Gastroesophageal sphincter (tissue), 4 donors: ENCODE measurements at regions not wholly inside any gene's neighbourhood (a gene's known extent, or its start where the extent isn't known, plus 50 kb on each side); places are given as distances from the start of the nearest gene placed in this dataset.

Source experiments
- ATAC-seq: fragments of 150-250 bp; one replicate; pipeline ENCODE4 v1.9.1; 2016; ENCODE audit warnings: mild to moderate bottlenecking, moderate library complexity
- H3K27ac ChIP-seq, 4 donors: fragments of 200-600 bp; sonication (generic) in 3 of 4; 1 replicate in 3 of 4; 2 replicates in 1 of 4; pipeline ENCODE4 v1.5.1; 2016 to 2019
- H3K27me3 ChIP-seq: fragments of 200-600 bp; sonication (generic); one replicate; pipeline ENCODE4 v1.5.1; 2019
- H3K36me3 ChIP-seq, 2 donors: fragments of 200-600 bp; sonication (generic); one replicate each; pipeline ENCODE4 v1.5.1; 2019; ENCODE audit warnings: control low read depth in 1 of 2
- H3K4me1 ChIP-seq, 3 donors: fragments of 200-600 bp; sonication (generic); 1 replicate in 2 of 3; 2 replicates in 1 of 3; pipeline ENCODE4 v1.5.1; 2016 to 2019; ENCODE audit warnings: control low read depth in 2 of 3
- H3K4me3 ChIP-seq, 2 donors: fragments of 200-600 bp; sonication (generic); one replicate each; pipeline ENCODE4 v1.5.1; 2019; ENCODE audit warnings: mild to moderate bottlenecking in 1 of 2, moderate library complexity in 1 of 2
- H3K9me3 ChIP-seq, 3 donors: fragments of 200-600 bp; sonication (generic); one replicate each; pipeline ENCODE4 v1.5.1; 2017 to 2019; ENCODE audit warnings: control low read depth in 2 of 3
- EP300 ChIP-seq: sonication (generic); formaldehyde crosslinking; IDR thresholded peaks from one replicate; pipeline ENCODE4 v1.6.1; 2017; ENCODE audit warnings: antibody characterized with exemption, mild to moderate bottlenecking
- POLR2A ChIP-seq, 2 donors: fragments of 450-650 bp; IDR thresholded peaks; one replicate each; pipeline ENCODE4 v1.6.1; 2017; ENCODE audit warnings: antibody characterized with exemption in 2 of 2, mild to moderate bottlenecking in 2 of 2, moderate library complexity in 1 of 2
- POLR2AphosphoS5 ChIP-seq: sonication (generic); formaldehyde crosslinking; IDR thresholded peaks from one replicate; pipeline ENCODE4 v1.6.1; 2017; ENCODE audit warnings: antibody characterized with exemption
- WGBS, 2 donors: methylation state at CpG; one replicate each; pipeline ENCODE4 v1.1.5; 2018; ENCODE audit warnings: low coverage in 1 of 2; 5-methylcytosine and 5-hydroxymethylcytosine counted together
- TF ChIP-seq, protein P1 (sequence below), 4 experiments: fragments of 200-600 bp in 2 of 4; fragments of 450-650 bp in 2 of 4; sonication (generic) in 1 of 4; IDR thresholded peaks; one replicate each; pipeline ENCODE4 v1.5.1; 2017 to 2019; ENCODE audit warnings: antibody characterized with exemption in 4 of 4, mild to moderate bottlenecking in 2 of 4, moderate library complexity in 2 of 4

DNA sequence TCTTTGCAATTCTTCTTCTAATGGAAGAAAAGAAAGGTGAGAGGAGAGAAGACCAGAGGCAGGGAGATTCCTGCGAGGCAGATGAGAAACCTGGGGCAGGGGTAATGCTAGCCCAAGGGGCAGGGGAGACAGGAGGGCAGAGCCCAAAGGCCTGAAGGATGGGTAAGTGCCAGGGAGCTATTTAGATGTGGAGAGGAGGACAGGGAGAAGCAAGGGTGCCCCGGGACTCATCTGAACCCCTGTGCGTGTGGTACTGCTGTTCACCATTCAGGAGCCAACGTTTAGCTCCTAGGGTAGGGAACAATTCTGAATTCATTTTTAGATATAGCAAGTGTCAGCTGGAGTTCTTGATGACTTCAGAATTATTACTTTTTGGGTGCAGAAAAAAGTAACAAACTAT is 122.7 kb upstream of the ALDH1B1 start:
- no peaks in the 10 kb centered on the region for H3K36me3 ChIP-seq
- H3K27me3 ChIP-seq = no peaks in the 10 kb centered on the region
- ATAC-seq = no peak
- WGBS, 2 donors = 46 to 73% methylated on average over 3 to 4 of the region's 4 CpGs
- TF ChIP-seq, protein P1, sequence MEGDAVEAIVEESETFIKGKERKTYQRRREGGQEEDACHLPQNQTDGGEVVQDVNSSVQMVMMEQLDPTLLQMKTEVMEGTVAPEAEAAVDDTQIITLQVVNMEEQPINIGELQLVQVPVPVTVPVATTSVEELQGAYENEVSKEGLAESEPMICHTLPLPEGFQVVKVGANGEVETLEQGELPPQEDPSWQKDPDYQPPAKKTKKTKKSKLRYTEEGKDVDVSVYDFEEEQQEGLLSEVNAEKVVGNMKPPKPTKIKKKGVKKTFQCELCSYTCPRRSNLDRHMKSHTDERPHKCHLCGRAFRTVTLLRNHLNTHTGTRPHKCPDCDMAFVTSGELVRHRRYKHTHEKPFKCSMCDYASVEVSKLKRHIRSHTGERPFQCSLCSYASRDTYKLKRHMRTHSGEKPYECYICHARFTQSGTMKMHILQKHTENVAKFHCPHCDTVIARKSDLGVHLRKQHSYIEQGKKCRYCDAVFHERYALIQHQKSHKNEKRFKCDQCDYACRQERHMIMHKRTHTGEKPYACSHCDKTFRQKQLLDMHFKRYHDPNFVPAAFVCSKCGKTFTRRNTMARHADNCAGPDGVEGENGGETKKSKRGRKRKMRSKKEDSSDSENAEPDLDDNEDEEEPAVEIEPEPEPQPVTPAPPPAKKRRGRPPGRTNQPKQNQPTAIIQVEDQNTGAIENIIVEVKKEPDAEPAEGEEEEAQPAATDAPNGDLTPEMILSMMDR (IDR thresholded peaks at IDR 0.05) = no peak
- no peak for TF ChIP-seq POLR2AphosphoS5
- no peak for TF ChIP-seq POLR2A (IDR thresholded peaks at IDR 0.05)
- no peak for TF ChIP-seq EP300
- H3K4me1 ChIP-seq = no peaks in the 10 kb centered on the region
- H3K27ac ChIP-seq = no peak overlapping the region
- no peak overlapping the region for H3K4me3 ChIP-seq
- H3K9me3 ChIP-seq = peaks cover 0 to 12% (median 0%) of the 10 kb centered on the region in 3 donors

DNA sequence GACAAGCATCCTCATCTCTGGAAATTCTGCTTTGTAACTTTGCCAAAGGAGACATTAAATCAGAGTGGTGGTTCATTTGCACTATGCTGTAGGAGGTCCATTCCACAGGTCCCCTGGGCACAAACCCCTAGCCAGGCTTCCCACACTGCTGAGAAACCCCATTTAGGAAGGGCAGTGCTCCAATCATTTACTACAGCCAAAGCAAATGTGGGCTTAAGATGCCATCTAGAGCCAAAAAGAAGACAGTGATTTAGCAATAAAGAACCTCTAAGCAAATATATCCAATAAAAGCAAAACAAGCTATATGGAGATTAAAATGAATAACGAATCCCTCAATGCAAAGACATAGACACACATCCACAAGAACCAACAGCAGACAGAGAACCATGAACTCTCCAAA is 129.0 kb upstream of the ALDH1B1 start:
- Histone ChIP-seq H3K27me3 (no peaks in the 10 kb centered on the region), H3K9me3 (peaks cover 0 to 20% (median 0%) of the 10 kb centered on the region in 3 donors), H3K4me3 (no peak overlapping the region), H3K36me3 (no peaks in the 10 kb centered on the region), H3K4me1 (no peaks in the 10 kb centered on the region), H3K27ac (no peak overlapping the region)
- WGBS, 2 donors = 13 to 50% methylated on average over 1 of the region's 1 CpG
- TF ChIP-seq EP300 = no peak
- TF ChIP-seq POLR2A (IDR thresholded peaks at IDR 0.05) = no peak
- TF ChIP-seq, protein P1 (IDR thresholded peaks at IDR 0.05) = no peak
- no peak for TF ChIP-seq POLR2AphosphoS5
- no peak for ATAC-seq

DNA sequence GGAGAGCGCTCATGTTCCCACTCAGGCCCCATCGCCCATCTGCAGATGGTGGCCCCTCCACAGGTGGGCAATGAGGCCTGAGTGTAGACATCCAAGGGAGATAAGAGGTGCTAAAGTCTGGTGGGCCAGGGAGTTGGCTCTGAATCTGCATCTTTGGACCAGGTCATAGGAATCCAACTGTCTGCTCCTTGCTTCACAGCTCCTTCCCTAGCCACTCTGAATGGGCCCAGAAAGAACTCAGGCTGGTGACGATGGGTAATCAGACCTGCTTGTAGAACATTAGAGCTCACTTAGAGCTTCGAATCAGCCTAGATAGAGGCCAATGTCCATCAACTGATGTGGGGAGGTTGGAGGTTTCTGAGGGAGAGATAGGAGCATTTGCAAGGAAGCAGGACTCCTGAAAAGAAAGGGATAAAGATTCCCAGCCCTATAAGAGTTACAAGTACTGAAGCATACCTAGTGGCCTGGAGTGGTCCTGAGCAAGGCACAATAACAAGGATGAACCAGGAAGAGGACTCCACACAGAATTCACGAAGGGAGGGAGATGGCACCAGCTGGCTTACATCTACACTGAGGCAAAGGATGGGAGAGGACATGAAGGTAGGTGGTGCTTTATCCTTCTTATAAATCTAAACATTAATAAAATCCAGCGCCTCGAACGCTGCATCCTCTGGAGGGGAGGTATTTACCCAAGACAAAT is 132.8 kb upstream of the ALDH1B1 start:
- Histone ChIP-seq H3K9me3 (peaks cover 0 to 8% (median 0%) of the 10 kb centered on the region in 3 donors), H3K4me3 (no peak overlapping the region), H3K27me3 (no peaks in the 10 kb centered on the region), H3K27ac (no peak overlapping the region), H3K36me3 (no peaks in the 10 kb centered on the region), H3K4me1 (no peaks in the 10 kb centered on the region)
- TF ChIP-seq EP300 (no peak), POLR2AphosphoS5 (no peak), POLR2A (IDR thresholded peaks at IDR 0.05) (no peak)
- TF ChIP-seq, protein P1 (IDR thresholded peaks at IDR 0.05) = no peak
- no peak for ATAC-seq
- 79 to 98% methylated on average over 6 to 8 of the region's 8 CpGs for WGBS, 2 donors

DNA sequence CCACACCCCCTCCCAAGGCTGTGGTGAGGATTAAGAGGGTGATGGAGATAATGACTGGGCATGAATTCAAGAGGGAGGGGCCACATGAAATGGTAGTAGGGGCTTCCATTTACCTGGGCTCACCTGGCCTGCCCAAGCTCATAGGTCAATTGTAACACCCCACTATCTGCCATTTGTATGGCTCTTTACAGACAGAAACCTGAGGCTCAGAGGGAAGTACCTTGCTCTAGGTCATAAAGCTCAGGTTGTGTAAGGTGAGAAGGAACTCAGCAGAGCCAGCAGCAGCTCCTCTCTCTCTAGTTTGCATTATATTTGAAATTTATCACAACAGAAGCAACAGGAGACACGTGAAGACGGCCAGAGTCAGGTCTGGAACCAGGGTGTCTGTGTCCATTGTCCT is 133.4 kb upstream of the ALDH1B1 start:
- no peak overlapping the region for H3K27ac ChIP-seq
- no peak for TF ChIP-seq POLR2A (IDR thresholded peaks at IDR 0.05)
- TF ChIP-seq, protein P1 (IDR thresholded peaks at IDR 0.05) = no peak
- H3K4me1 ChIP-seq = no peaks in the 10 kb centered on the region
- WGBS, 2 donors = 71 to 100% methylated on average over 2 of the region's 2 CpGs
- H3K36me3 ChIP-seq = no peaks in the 10 kb centered on the region
- H3K27me3 ChIP-seq = no peaks in the 10 kb centered on the region
- H3K9me3 ChIP-seq = peaks cover 0 to 8% (median 0%) of the 10 kb centered on the region in 3 donors
- no peak overlapping the region for H3K4me3 ChIP-seq
- ATAC-seq = no peak

DNA sequence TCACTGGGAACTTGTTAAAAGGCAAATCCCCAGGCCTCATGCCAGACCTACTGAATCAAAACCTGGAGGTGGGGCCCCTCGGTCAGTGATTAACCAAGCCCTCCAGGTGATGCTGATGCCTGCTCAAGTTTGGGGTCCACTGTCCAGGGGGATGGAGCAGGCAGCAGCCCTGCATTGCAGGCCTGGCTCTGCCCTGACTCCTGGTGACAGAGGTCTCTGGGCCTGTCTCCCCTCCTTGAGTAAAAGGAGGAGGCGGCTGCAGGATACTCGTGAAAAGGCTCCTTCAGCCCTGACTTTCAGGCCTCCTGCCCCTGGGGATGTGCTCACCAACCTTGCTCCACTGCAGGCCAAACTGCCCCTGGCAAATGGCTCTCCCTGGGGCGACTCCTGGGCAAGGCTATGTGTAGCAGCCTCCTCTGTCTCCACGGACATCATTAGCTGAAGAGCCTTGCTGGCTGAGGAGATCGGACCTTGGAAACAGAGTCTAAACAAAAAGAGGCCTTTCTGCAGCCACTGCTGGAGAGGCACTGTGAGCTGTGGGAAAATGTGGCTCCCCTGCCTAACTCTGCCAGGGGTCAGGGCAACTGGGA is 134.8 kb upstream of the ALDH1B1 start:
- Histone ChIP-seq H3K4me3 (no peak overlapping the region), H3K27ac (no peak overlapping the region), H3K9me3 (no peaks in the 10 kb centered on the region), H3K4me1 (no peaks in the 10 kb centered on the region), H3K36me3 (no peaks in the 10 kb centered on the region), H3K27me3 (no peaks in the 10 kb centered on the region)
- TF ChIP-seq POLR2A (IDR thresholded peaks at IDR 0.05) (no peak), EP300 (no peak), POLR2AphosphoS5 (no peak)
- TF ChIP-seq, protein P1 (IDR thresholded peaks at IDR 0.05) = no peak
- no peak for ATAC-seq
- no CpG with 5 or more reads among the region's 6 CpGs for whole genome bisulfite sequencing, 2 donors
